ENCODE measurements at regions not wholly inside any gene's neighbourhood (a gene's known extent, or its start where the extent isn't known, plus 50 kb on each side); places are given as distances from the start of the nearest gene placed in this dataset.

DNA sequence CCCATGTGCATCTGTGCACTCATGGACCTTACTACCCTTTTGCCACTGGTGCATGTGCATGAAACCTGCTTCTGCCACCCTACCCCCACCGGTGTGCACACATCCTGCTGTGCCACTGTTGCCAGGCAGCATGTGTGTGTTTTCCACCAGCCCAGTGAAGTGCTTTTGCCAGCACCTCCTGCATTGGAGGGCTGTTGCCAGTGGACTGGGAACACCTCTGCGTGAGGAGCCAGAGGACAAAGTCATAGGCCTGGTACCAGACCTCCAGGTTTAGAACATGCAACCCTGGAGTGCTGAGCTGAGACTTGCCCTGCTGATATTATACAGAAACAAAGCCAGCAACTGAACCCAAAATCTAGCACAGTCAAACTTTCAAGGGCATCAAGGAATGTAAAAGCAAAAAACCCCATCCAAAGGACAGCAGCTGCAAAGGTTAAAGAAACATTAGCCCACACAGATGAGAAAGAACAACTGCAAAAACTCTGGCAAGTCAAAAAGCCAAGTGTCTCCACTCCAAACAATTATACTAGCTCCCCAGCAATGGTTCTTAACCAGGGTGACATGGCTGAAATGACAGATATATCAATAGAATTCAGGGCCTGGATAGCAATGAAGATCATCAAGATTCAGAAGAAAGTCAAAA is 70.6 kb upstream of the PTPN3 start:
- Mint-ChIP-seq H3K27me3 (ENCODE audit: unreplicated experiment) (peaks cover 62% of the 10 kb centered on the region), H3K9me3 (ENCODE audit: unreplicated experiment) (peaks cover 19% of the 10 kb centered on the region)
- TF ChIP-seq, protein P1, sequence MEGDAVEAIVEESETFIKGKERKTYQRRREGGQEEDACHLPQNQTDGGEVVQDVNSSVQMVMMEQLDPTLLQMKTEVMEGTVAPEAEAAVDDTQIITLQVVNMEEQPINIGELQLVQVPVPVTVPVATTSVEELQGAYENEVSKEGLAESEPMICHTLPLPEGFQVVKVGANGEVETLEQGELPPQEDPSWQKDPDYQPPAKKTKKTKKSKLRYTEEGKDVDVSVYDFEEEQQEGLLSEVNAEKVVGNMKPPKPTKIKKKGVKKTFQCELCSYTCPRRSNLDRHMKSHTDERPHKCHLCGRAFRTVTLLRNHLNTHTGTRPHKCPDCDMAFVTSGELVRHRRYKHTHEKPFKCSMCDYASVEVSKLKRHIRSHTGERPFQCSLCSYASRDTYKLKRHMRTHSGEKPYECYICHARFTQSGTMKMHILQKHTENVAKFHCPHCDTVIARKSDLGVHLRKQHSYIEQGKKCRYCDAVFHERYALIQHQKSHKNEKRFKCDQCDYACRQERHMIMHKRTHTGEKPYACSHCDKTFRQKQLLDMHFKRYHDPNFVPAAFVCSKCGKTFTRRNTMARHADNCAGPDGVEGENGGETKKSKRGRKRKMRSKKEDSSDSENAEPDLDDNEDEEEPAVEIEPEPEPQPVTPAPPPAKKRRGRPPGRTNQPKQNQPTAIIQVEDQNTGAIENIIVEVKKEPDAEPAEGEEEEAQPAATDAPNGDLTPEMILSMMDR (IDR thresholded peaks at IDR 0.05), result no peak

DNA sequence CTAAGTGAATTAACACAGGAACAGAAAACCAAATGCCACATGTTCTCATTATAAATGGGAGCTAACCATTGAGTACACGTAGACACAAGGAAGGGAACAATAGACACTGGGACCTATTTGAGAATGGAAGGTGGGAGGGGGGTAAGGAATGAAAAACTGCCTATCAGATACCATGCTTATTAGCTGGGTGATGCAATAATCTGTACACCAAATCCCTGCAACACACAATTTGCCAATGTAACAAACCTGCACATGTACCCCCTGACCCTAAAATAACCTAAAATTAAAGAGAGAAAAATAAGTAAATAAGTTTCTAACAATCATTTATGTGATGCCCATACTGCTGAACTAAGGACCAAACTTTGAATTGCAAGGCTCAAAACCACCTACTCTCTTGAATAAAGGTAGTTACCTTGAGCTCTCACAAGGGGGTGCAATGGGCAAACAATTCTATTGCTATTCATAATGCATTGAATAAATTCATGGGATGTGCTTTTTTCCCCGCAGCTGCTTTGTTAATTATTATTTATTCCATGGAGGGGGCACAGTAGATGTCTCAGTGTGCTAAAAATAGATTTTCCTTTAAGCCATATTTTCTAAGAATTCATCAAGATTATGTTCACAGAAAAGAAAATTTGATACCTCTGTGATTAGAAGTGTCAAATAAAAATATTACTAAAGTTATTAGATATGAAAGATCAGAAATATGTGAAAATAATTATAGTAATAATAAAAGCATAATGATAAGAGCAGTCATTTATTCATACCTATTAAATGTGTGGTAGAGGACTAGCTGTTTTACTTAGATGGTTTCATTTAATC is 76.2 kb upstream of the PTPN3 start:
- peaks cover 23% of the 10 kb centered on the region for H3K27me3 Mint-ChIP-seq (ENCODE audit: unreplicated experiment)
- no peak for DNase-seq (ENCODE audit: extremely low spot score, unreplicated experiment)
- TF ChIP-seq, protein P1 (IDR thresholded peaks at IDR 0.05), result peak; percentile 81
- peaks cover 16% of the 10 kb centered on the region for H3K9me3 Mint-ChIP-seq (ENCODE audit: unreplicated experiment)
- peaks cover 3% of the 10 kb centered on the region for H3K36me3 Mint-ChIP-seq (ENCODE audit: unreplicated experiment)
- H3K27ac Mint-ChIP-seq (ENCODE audit: unreplicated experiment), result no peak overlapping the region
- no peaks in the 10 kb centered on the region for H3K4me1 Mint-ChIP-seq (ENCODE audit: unreplicated experiment)
- no peak overlapping the region for H3K4me3 Mint-ChIP-seq (ENCODE audit: unreplicated experiment)

More for the DNA sequence above, 70.6 kb upstream of the PTPN3 start:
- peaks cover 5% of the 10 kb centered on the region for H3K36me3 Mint-ChIP-seq (ENCODE audit: unreplicated experiment)
- H3K4me1 Mint-ChIP-seq (ENCODE audit: unreplicated experiment), result no peaks in the 10 kb centered on the region
- DNase-seq (ENCODE audit: extremely low spot score, unreplicated experiment), result no peak
- no peak overlapping the region for H3K4me3 Mint-ChIP-seq (ENCODE audit: unreplicated experiment)
- H3K27ac Mint-ChIP-seq (ENCODE audit: unreplicated experiment), result no peak overlapping the region

DNA sequence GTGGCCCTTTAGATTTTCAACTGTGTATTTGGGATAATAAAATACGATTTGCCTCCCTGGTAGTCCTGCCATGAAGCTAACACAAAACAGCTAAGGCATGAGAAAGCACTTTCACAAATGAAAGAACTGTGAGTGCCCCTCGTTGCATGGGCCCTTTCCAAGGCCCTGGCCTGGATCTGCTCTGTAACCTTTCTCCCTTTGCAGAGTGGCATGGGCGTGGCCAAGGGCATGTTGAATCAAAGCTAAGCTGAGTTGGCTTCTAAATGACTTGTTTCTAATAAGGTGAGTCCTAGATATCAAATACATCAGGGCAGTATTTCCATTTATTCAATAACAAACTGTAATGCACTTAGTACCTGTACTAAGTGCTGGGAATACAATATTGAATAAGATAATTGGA is 78.7 kb upstream of the PTPN3 start:
- no peaks in the 10 kb centered on the region for H3K9me3 Mint-ChIP-seq (ENCODE audit: unreplicated experiment)
- no peak overlapping the region for H3K4me3 Mint-ChIP-seq (ENCODE audit: unreplicated experiment)
- TF ChIP-seq, protein P1 (IDR thresholded peaks at IDR 0.05), result no peak
- H3K36me3 Mint-ChIP-seq (ENCODE audit: unreplicated experiment), result no peaks in the 10 kb centered on the region
- no peak overlapping the region for H3K27ac Mint-ChIP-seq (ENCODE audit: unreplicated experiment)
- H3K4me1 Mint-ChIP-seq (ENCODE audit: unreplicated experiment), result no peaks in the 10 kb centered on the region
- H3K27me3 Mint-ChIP-seq (ENCODE audit: unreplicated experiment), result no peaks in the 10 kb centered on the region
- no peak for DNase-seq (ENCODE audit: extremely low spot score, unreplicated experiment)

DNA sequence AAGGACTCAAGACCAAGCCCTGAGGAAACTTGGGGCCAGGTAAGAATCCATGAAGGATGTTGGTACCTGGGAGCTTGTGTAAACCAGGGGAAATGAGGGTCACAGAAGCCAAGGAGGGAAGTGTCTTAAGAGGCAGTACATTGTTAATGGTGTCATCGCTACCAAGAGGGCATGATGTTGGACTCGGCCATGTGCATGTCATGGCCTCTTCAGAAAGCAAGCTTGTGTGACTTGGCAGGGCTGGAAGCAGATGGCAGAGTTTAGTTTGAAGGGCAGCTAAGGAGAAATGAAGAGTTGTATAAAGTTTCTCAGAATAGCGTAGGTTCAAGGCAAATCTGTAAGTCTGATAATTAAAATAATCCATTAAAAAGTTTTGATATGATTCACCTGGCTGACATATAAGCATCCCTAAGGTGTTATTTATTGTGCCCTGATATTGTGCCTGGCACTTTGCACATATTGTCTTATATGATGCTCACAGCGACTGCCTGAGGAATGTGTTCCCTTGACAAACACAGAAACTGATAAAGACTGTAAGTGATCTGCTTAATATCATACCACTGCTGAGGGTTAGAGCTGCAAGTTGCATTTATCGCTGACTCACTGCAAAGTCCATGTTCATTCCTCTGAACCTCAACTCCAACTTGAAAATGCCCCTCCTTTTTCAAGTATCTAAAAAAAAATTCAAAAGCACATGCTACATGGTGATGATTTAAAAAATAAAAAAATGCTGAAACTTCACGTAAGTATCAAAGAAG is 81.3 kb upstream of the PTPN3 start:
- TF ChIP-seq, protein P1 (IDR thresholded peaks at IDR 0.05), result no peak
- Mint-ChIP-seq H3K4me1 (ENCODE audit: unreplicated experiment) (no peaks in the 10 kb centered on the region), H3K9me3 (ENCODE audit: unreplicated experiment) (no peaks in the 10 kb centered on the region), H3K27me3 (ENCODE audit: unreplicated experiment) (no peaks in the 10 kb centered on the region), H3K4me3 (ENCODE audit: unreplicated experiment) (no peak overlapping the region), H3K27ac (ENCODE audit: unreplicated experiment) (no peak overlapping the region), H3K36me3 (ENCODE audit: unreplicated experiment) (no peaks in the 10 kb centered on the region)
- no peak for DNase-seq (ENCODE audit: extremely low spot score, unreplicated experiment)

DNA sequence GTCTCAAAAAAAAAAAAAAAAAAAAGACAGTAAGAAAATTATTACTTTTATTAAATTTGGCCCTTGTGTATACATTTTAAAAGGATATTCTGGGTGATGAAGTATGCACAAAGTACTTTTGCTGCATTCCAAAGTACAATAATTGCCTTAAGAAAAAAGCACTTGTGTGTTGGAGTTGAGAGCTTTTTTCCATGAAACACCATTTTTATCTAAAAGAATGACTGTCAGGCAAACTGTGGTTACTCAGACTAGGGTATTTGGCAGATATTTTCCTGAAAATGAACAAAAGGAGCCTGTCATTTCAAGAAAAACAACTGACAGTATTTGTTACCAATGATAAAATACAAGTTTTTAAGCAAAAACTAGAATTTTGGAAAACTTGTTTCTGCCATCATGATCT is 84.3 kb upstream of the PTPN3 start:
- TF ChIP-seq, protein P1 (IDR thresholded peaks at IDR 0.05), result no peak
- H3K27ac Mint-ChIP-seq (ENCODE audit: unreplicated experiment), result no peak overlapping the region
- H3K27me3 Mint-ChIP-seq (ENCODE audit: unreplicated experiment), result peaks cover 4% of the 10 kb centered on the region
- no peaks in the 10 kb centered on the region for H3K36me3 Mint-ChIP-seq (ENCODE audit: unreplicated experiment)
- H3K4me3 Mint-ChIP-seq (ENCODE audit: unreplicated experiment), result no peak overlapping the region
- no peaks in the 10 kb centered on the region for H3K9me3 Mint-ChIP-seq (ENCODE audit: unreplicated experiment)
- DNase-seq (ENCODE audit: extremely low spot score, unreplicated experiment), result no peak
- no peaks in the 10 kb centered on the region for H3K4me1 Mint-ChIP-seq (ENCODE audit: unreplicated experiment)
